DMS 273 (cell line): ENCODE measurements at regions not wholly inside any gene's neighbourhood (a gene's known extent, or its start where the extent isn't known, plus 50 kb on each side); places are given as distances from the start of the nearest gene placed in this dataset.

ENCODE experiments used
- DNase-seq: peaks from one replicate; lab custom pipeline; 2025; ENCODE audit not compliant: unreplicated experiment; lab: John Stamatoyannopoulos, UW

DNA sequence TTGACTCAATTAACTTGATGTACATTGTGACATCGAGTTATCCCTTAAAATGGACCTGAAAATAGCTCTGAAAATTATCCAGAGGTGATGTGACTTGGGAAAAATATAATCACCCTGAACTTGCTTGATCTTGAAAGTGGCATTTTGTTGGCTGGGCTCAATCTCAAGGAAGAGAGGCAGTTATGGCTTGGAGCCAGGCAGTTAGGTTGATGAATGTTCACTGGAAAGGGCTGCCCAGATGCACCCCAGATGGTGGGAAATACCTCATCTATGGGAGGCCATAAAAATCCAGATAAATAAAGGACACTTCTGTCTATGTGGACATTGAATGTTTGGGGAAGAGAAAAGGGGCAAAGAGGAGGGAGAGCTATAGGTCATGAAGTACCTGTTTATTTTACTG, 55.7 kb upstream of the OR5AN1 start:
- DNase-seq, result peak; percentile 90

DNA sequence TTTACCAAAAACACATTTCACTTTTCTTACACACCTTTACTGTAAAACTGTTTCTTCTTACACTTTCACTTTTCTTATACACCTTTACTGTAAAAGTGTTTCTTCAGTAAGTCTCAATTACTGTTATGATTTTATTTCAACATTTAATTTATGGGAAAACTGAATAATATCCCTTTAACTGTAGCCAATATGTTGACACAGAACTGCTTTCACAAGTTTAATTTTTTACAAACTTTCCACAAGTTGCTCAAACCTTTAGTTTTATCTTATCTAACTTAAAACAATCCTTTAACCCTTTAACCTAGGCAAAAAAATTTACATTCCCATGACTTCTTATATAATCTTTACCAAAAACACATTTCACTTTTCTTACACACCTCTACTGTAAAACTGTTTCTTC, 63.3 kb upstream of the OR5AN1 start:
- DNase-seq, result no peak

DNA sequence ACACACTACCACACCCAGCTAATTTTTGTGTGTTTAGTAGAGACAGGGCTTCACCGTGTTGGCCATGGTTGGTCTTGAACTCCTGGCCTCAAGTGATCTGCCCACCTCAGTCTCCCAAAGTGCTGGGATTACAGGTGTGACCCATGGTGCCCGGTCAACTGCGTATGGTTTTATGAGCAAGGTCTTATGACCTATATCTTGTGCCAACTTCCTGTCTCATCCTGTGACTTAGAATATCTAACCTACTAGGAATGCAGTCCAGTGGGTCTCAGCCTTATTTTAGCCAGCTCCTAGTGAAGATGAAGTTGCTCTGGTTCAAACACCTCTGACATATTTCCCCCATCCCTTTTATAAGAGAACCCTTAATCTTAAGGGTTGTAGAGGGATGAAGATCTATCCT, 66.1 kb upstream of the OR5AN1 start:
- no peak for DNase-seq

DNA sequence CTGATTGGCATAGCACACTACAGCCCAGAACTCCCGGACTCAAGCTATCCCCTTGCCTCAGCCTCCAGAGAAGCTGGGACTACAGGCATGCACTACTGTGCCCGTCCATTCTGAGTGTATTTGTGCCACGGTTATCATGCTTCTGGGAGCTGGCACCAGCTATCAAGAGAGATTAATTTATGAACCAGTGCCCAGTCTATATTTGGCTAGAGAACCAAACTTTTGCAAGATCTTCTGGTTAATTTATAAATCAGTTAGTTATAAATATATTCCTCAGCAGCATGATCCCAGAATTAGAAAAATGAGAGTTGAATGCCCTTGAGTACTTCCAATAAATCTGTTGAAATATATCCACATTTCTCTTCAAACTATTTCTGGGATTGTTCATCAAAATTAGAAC, 67.5 kb upstream of the OR5AN1 start:
- DNase-seq, result no peak

DNA sequence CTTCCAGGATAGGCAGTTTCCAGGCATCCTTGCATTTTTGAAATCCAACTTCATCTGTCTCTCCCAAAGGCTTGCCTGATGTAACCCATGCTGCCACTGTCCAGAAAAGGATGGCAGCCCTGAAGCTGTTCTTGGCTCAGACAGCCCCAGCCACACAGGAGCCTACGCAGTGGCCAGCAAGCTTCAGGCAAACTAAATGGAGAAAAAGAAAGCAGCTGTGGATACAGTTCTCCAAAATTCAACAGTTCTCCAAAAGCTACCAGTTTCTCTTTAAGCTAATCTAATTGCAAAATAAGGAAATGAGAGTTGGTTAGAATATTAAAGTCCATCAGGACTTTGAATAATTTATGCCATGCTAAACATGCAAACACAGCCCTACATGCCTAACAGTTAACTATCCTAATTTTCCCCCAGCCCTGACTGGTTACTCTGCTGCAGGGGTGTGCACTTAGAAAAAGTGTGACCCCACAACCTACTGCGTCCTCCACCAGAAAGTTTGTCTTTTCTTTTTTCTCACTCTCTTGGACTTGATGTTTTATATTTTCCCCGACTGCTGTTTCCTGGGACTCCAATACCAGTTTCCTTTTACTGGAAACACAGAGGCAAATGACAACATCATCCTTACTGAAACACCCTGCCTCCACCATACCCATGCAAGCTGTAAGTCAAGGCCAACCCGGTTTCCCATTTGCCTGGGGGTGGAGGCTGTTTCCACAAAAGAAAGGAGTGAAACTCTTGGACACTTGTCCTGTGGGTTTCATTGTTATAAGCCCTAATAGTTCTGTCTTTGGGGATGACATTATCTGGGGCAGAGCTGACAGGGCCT, 69.1 kb upstream of the OR5AN1 start:
- DNase-seq, result no peak

DNA sequence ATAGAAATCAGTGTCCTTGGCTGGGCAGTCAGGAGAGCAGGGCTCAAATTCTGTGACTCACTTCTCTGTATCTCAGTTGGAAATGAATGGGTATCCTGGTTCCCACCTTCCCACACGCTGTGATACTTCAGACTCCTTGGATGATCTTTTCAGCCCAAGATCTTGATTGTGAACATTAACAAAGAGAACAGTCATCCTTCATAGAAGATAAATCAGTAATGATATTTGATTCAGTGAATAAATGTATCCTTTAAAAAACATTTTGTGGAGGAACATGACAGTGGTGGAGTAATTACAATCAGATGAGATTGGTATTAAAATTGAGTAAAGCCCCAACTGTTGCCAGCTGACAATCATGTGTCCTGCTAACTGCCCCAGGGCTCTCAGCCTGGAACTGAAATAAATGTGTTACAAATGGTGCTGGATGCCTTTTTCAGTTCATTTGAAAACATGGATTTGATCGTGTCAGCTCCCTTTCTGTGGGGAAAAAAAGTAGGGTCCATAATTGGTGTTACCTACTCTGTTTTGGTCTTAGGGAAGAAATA, 72.9 kb upstream of the OR5AN1 start:
- DNase-seq, result no peak

DNA sequence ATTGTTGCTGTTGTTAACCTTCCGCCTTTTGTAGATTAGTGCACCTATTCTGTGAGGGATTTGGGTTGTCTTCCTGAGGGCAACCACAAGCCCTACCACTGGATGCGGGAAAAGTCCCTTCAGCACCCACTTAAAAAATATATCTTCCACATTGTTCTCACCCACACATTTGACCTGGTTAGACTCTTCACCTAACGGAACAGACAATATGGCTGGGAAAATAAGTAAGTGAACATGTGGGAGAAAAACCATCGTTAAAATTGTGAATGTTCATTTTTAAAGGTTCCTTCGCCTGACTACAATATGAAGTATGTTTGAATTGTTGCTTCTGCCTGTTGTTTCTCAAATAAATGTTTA, 72.0 kb upstream of the MPEG1 start:
- no peak for DNase-seq

DNA sequence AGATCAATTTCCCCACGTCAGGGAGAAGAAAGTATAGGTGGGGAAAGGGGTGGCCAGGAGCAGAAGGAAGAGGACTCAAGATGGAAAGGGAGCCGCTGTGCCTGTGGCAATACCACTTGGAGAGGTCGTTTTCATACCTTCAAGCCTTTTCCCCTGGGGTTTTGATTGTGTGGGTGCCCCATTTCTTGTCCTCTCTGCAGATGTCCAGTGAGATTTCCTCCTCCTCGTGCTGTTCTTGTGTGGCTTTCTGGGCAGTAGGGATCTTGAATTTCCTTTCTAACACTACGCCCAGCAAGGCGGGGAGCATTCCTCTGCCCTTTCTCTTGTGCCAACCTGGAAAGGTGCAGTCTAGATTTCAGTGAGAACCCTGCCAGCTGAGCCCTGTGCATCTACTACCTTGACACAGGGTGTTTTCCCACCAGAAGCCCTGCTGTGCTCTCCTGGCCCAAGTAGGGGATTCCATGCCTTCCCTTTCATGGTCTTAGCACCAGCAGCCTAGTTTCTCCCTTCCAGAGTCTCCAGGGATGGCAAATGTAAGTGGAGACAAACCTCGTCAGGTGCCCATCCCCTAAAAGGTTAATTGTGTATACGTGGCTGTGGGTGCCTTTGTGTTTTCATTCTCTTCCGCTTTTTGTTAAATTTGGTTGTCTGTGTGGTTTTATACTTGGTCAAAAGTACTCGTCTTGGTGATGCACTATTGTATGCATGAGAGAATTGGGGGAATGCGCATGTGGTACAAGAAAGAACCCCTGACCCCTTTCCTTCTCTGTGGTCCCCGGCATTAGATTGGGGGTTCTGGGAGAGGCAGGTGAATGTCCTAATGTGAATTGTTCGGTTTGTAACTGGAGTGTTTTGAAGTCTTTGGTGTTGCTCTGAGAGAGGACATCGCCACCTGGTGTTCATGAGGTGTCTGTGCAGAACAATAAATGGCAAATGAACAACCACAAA, 71.4 kb upstream of the MPEG1 start:
- peak; percentile 66 for DNase-seq

DNA sequence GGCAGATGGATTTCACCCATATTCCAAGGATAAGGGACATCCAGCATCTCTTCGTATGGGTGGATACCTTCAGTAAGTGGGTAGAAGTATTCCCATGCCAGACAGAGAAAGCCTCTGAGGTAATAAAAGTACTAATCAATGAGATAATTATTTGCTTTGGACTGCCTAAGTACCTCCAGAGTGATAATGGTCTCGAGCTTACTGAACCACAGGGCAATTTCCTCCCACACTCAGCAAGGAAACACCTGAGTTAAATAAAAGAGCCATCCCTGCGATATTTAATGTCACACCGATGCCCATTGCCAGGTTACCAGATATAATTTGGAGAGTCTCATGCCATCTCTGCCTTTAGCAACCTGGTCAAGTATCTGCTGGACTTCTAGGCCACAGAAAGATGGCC, 70.6 kb upstream of the MPEG1 start:
- no peak for DNase-seq

DNA sequence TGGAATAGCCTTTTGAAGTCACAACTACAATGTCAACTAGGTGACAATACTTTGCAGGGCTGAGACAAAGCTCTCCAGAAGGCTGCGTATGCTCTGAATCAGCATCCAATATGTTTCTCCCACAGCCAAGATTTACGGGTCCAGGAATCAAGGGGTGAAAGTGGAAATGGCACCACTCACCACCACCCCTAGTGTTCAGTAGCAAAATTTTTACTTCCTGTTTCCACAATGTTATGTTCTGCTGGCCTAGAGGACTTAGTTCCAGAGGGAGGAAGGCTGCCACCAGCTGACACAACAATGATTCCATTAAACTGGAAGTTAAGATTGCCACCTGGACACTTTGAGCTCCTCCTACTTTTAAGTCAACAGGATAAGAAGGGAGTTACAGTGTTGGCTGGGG, 68.5 kb upstream of the MPEG1 start:
- DNase-seq, result no peak

DNA sequence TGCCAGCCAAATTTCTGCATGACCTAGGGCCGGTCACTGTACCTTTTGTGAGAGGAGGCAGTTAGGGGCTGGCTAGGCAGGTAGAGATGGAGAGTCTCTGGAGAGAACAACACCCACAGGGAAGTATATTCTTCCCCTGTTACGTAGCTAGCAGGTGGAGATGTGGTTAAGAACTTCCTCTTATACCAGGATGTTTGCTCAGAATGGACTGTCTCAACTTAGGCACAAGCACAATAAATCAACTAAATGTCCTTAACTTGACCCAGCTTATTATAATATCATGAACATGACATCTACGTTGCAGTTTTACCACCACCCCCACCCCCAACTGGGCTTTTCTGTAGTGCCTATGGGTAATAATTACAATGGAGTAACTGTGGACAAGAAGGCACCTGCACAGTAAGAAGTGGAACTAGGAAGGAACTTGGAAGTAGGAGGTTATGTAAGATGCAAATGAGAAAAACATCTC, 60.7 kb upstream of the MPEG1 start:
- no peak for DNase-seq

DNA sequence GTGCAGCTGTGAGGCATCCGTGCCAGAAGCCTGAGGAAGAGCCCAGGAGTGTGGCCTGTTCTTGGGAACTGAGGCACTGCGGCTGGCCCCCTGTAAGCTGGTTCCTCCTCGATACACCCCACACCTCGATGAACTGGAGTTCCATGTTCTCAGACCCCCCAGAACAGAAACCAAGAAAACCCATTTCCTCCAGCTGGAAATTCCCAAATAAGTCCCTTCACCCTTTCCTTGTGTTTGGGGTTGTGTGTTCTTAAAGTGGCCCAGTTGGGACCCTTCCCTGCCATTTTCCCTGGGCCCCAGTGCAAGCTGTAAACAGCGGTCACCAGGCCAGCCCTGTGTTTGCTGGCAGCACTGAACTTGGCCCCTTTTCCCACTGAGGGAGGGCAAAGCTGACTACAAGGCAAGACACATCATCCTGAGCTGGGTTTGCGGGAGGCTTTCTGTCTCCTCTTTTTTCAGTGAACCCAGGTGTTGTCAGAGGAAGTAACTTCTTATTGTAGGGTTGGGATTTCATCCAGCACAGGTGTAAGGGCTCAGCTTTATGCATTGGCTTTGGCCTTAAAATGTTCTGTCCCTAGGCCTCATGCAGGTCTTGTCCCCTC, 60.1 kb upstream of the MPEG1 start:
- no peak for DNase-seq

DNA sequence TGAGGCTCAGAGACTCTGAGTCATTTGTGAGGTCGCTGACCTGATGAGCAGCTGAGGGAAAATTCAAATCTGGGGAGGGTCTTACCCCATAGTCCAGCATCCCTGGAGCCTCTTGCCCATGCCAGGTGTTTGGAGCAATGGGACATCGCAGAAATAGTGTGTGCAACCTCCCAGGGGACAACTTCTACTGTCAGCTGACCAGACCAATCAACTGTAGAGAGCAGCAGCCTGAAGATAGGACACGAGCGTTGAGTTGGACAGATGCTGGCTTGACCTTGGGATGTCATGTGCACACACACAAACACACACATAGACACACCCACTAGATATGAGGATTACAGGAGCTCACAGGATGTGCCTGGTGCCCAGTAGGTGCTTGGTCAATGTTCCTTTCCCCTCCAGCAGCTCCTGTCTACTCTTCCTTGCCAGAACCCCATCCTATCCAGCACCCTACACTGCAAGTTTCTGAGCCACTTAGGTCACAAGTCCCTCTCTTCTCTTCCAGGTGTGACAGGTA, 59.1 kb upstream of the MPEG1 start:
- peak; percentile 2 for DNase-seq

DNA sequence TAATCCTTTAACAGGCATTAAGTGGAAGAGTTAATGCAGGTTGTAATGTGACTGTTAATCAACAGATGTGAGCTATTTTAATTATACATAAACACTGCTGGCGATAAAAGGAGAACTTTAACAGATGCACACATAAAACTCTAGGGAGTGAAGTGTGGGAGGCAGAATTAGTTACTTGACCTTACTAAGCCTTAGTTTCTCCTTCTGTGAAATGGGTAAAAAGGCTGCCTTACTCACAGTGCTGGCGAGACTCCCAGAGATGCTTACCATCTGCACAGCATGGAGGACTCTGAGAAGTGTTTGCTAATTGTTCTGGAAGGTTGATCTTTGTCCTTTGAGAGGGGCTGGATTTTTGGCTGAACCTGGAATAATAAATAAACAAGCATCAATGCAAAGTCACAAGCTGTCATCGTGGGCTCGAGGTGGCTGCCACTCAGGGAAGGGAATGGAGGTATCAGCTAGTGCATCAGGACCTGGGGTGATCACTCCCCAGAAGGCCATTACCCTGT, 58.6 kb upstream of the MPEG1 start:
- DNase-seq, result peak; percentile 50

DNA sequence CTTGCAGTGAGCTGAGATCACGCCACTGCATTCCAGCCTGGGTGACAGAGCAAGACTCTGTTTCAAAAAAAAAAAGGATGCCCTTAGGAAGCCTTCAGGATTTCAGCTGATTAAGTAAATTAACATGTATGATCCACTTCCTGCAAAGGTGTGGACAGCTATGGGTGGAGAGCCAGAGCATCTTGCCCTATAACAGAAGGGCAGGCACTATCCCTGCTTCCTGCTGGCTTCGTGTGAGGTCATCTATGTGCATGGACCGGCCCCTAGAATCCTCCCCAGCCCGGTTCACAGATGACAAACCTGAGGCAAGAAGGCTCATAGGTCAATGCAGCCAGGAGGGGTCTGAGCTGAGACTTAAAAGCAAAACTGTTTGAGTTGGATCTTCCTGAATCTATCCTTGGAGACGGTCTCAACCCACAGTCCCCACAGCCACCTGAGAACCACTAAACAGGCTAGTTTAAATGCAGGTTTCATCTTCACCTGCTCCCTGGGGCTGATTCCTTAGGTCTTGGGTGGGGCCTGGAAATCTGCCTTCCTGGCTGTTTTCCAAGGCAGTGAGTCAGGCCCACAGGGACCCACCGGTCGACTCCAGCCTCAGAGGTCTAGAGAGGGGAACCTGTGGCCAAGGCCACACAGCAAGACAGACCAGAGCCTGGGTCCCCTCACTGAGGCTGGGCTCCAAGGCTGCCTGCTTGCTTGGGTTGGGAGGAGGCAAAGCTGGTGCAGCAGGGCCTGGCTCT, 55.2 kb upstream of the MPEG1 start:
- DNase-seq, result peak; percentile 11

DNA sequence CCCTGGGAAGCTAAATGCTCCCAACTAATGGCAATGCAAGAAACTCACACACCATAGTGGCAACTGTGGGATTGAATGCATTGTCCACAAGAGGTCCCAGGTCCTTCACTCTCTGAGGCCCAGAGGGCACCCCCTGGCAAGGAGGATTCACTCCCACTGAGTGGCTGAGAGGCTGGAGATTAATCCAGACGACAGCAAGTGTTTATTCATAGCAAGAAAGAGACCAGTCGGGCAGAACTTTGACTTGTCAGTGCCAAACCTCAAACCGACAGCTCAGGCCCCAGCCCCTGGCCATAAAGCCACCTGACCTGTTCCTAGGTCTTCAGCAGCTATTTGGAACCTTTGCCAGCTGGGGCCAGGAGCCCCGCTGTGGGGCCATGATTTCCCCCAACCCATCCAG, 54.5 kb upstream of the MPEG1 start:
- DNase-seq, result peak; percentile 3

DNA sequence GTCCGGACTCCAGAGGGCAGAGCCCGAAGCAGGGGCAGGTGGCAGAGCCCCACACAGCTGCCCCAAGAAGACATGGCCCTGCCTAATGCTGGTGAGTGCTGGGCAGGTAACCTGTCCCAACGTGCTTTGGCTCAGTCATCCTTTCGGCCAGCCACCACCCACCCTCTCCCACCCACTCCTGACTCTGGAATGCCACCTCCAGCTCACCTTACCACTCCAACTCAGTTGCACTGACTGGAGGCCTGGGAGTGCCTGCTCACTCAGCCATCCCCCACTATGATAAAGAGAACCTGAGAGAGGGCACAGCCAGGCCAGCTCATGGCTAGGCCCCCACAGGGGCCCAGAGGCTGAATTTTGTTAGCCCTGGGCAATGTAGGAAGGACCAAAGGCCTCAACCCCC, 53.8 kb upstream of the MPEG1 start:
- DNase-seq, result no peak

DNA sequence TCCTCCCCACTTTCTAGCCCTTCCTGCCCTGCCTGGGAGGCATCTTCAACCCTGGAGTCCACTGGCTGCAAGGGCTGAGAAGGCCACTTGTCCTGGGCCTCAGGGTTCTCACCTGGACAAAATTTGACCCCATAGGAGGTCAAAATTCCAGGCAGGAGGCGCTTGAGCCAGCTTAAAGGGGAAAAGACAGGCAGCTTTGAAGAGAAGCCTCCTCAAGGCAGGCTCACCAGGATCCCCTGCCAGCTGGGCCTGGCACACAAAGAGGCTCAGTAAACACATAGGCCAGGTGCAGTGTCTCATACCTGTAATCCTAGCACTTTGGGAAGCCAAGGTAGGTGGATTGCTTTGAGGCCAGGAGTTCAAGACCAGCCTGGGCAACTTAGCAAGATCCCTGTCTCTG, 53.0 kb upstream of the MPEG1 start:
- DNase-seq, result no peak

DNA sequence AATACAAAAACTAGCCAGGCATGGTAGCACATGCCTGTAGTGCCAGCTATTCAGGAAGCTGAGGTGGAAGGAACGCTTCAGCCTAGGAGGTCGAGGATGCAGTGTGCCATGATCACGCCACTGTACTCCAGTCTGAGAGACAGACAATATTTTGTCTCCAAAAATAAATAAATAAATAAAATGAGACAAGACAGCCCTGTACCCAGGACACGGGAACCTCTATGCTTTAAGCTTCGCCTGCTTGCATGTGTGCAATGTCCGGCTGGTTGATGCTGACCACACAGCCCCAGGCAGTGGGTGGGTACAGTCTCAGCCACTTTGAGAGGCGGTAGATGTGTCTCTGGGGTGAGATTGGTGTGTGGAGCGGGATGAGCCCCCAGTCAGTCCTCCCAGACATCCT, 52.0 kb upstream of the MPEG1 start:
- no peak for DNase-seq

DNA sequence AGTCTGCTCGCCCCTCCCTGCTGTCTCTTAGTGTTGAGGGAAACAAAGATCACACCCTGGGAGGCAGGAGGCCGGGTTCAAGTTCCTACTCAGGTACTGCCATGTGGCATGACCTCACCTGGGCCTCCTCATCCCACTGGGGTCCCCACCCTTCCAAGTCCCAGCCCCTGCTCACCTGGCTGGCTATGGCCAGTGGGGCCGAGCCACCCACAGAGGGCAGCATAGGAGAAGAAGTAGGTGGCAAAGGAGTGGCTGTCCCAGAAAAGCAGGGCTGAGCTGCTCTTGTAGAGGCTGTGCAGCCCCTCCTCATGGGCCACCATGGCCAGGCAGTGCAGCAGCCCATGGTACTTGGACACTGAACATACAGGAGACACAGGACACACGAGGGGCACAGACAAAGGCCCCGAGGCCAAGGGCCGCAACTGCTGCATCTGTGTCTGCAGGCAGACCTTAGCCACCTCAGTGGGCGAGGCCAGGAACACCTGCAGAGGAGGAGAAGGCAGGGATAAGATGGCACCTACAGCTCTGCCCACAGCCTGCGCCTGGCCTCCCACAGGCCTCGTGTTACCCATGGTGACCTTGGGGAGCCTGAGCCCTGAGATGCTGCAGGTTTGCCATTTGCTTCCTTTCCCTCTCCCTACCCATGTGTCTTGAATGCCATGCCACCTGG, 50.6 kb upstream of the MPEG1 start:
- DNase-seq, result peak; percentile 63
